Glomerular visceral epithelial cell (primary cell): ENCODE measurements at regions not wholly inside any gene's neighbourhood (a gene's known extent, or its start where the extent isn't known, plus 50 kb on each side); places are given as distances from the start of the nearest gene placed in this dataset.
"Not testable (repeated sequence)": the region's sequence is repeated elsewhere in the genome, so short reads cannot be mapped to it uniquely, and the experiment has no call there.

Experiments used
- DNase-seq: peaks from one replicate; pipeline ENCODE4 v3.0.0-alpha.2; 2016; ENCODE audit errors: extremely low spot score

DNA sequence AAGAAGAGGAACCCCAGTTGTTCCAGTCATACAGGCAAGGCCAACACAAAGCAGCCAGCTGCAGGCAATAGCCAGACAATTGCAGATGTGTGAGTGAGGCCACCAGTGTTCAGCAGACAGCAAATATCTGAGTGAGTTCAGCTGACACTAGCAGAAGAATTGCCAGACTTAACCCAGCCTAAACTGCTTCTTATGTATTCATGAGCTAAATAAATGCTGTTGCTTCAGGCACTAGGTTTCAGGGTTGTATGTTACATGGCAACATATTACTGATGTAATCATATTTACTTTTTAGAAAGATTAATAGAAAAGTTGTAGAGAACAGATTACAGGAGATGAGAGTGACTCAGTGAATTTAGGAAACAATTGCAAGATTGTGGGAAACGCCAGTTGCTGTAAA, 129.8 kb upstream of the CHODL start:
- no peak for DNase-seq

DNA sequence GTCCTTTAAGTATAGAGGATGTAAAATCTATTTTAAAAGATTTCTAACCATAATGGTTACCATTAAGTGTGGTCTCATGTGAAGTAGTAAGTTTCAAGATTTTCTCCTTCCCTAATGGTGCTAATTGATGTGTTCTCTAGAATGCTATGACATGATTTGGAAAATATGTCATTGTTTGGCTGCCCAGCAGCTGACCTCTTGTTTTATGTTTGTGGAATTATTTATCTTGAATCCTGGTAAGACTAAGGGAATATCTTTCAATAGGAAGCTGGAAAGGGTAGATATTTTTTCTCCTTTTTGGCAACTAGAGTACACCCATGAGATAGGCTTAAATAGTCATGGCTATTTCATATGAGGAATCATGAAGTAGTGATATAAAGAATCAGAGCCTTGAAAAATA, 139.8 kb upstream of the CHODL start:
- no peak for DNase-seq

DNA sequence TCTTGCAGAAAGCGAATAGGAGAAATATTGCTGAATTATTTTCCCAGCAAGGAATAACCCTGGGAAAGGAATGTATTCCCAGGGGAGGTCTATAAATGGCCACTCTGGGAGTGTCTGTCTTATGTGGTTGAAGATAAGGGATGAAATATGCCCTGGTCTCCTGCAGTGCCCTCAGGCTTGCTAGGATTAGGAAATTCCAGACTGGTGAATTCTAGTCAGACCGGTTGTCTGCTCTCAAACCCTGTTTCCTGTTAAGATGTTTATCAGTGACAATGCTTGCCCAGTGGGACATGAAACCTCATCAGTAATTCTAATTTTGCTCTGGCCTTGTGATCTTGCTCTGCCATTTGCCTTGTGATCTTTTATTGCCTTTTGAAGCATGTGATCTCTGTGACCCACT, 148.2 kb upstream of the CHODL start:
- DNase-seq, result not testable (repeated sequence)

DNA sequence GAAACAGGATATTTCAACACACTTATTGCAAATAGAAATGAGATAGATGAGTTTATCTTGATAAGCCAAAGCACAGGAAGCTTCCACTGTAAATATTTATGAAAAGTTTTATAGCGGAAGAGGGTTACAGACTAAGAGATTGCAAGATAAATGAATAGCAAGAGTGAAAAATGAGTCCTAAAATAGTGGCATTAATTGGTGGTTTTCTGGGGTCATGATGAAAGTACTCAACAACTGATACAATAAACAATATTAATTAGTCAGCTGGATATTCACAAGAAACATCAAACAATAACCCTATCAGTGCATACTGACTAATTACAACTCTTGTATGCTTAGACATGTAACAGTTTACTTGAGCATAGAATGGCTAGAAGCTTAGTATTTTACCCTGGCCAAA, 154.8 kb upstream of the CHODL start:
- DNase-seq, result no peak

DNA sequence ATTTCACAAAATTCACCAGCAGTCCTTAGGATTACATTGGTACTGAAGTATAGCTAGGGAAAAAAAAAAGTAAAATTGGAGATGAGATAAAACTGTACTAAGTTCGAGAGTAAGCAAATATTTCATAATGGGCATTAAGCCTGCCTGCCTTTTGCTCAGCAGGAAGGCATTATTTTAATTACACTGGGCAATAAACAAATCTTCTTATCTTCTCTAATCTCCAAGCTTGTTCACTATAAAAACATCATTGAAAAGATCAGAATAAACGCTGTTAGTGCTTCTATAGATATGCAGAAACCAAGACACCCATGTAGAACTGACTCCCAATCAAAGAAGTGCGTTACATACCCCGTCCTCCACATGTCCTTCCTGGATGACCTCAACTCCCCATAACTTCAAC, 174.2 kb upstream of the CHODL start:
- DNase-seq, result no peak

DNA sequence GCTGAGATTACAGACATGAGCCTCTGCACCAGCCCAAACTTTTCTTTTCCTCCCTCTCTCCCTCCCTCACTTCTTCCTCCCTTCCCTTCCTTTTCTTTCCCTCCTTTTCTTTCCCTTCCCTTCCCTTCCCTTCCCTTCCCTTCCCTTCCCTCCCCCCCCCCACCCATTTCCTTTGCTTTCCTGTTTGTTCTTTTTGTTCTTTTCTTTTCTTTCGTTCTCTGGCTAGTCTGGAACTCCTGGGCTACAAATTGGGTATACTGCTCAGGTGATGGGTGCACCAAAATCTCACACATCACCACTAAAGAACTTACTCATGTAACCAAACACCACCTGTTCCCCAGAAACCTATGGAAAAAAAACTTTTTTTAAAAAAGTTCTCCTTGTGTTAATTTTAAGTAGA, 174.8 kb upstream of the CHODL start:
- no peak for DNase-seq

DNA sequence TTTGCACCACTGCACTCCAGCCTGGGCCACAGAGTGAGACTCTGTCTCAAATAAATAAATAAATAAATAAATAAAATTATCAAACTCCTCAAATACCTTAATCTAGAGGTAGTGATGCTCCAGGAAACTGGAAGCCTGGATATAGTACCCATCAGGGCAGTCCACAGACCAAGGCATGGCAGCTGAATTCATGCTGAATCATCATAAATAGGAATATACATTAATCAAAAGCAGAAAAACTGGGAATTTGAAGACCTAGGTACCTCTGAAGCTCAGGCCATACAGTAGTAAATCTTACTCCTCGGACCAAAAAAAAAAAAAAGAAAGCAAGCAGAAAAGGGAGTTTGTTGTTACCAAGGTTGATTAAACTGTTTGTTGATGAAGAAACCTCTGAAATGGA, 184.2 kb upstream of the CHODL start:
- DNase-seq, result no peak

DNA sequence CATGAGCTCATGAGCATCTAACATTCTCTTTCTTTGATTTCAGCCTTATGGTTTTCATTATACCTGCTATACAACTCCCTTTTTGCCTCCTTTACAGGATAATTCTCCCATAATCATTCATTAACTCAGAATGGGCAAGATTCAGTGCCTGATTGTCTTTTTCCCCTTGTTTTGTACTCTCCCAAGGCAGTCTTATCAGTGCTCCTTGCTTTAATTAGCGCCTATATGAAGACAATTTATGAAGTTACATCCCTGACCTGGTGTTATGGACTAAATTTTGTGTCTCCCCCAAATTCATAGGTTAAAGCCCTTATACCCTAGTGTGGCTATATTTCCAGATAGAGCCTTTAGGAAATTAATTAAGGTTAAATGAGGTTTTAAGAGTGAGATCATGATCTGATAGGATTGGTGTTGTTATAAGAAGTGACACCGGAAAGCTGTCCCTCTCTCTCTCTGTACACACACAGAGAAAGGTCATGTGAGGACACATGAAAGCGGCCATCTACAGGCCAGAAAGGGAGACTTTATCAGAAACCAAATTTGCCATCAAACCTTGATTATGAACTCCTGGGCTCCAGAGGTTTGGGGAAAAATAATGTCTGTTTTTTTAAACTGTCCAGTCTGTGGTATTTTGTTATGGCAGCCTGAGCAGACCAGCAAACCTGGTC, 185.8 kb upstream of the CHODL start:
- no peak for DNase-seq

DNA sequence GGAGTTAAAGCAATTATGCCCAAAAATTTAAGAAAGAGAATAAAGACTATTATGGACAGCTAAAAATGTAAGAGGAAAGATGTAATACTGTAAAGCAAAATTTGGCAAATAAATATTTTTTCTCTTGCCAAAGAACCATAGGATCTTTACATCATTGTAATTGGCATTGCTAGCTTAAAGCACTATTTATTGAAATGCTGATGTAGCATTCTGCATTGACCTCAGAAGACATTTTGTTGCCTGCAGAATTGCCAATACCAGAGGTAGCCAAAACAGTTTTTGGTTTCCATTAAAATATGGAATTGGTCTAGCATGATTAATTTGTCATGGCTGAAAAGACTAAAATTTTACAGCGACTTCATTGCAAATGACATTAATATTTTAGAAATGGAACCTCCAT, 191.5 kb upstream of the CHODL start:
- no peak for DNase-seq

DNA sequence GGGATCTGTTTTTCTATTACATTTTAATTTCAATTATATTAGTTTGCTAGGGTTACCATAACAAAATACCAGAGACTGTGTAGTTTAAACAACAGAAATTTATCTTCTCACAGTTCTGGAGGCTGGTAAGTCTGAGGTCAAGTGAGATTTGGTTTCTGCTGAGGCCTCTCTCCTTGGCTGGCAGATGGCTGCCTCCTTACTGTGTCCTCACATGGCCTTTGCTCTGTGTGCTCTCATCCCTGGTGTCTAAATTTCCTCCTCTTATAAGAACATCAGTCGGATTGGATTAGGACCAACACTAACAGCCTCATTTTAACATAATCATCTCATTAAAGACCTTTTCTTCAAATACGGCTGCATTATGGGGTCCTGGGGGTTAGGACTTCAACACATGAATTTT, 195.2 kb upstream of the CHODL start:
- DNase-seq, result no peak

DNA sequence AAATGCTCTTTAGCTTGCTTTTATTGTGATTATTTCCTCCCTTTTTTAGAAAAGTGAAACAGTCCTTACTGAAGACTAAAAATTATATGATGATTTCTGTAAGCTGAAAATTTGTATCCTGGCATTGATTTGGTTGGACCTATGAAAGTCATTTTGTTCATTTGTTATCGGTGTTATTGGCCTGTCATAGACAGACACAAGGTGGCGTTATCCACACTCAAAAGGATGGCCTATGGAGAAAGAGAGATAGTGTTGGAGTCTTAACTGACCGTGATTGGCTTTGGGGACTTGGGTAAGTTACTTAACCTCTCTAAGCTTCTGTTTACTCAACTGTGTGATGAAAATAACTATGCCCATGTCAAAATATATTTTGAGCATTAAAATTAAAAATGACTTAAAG, 203.6 kb upstream of the CHODL start:
- no peak for DNase-seq

DNA sequence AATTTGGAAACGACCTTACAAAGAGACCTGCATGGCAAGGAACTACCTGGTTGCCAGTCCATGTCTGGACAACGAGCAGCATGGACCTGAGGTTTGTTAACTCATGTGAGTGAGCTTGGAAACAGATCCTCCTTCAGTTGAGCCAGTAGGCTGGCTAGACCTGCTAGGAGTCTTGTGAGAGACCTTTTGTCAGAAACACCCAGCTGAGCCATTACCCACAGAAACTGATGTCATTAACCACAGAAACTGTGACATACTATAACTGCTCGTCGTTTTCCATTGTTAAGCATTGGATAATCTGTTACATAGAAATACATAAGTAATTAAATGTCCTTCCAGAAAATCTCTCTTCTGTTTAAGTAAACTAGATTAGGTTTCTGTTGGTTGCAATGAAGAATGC, 211.1 kb upstream of the C21orf91 start:
- no peak for DNase-seq

DNA sequence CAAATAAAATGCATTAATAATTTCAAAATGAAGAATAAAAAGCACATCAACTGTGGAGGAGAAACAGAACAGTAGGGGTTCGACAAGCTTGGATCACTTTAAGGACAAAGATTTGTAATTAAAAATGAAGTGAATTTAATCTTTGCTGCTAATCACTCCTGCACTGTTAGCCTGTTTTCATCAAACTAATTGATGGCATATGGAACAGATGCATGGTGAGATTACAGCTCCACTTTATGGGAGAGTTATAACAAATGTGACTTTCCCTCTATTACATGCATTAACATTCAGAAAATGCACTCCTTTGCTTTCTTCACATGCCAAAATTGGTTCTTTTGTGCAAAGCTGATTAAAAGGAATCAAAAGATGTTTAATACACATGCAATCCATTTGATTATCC, 207.2 kb upstream of the C21orf91 start:
- DNase-seq, result no peak

DNA sequence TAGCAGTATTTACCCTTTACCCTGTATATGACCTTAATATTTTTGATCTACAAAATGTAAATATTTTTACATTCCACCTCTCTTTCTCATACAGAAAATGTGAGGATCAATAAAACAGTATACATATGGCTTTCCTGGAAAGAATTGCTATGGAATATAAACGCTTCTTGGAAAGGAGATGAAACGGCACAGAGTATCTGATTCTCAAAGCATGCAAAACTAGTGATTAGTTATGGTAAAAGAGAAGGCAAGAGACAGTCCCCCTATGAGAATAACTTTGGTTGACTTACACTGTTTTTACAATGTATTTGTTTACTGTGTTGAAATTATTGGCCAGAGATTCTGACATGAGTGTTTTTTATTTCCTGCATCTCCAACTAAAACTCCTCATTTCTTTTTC, 204.6 kb upstream of the C21orf91 start:
- DNase-seq, result no peak

DNA sequence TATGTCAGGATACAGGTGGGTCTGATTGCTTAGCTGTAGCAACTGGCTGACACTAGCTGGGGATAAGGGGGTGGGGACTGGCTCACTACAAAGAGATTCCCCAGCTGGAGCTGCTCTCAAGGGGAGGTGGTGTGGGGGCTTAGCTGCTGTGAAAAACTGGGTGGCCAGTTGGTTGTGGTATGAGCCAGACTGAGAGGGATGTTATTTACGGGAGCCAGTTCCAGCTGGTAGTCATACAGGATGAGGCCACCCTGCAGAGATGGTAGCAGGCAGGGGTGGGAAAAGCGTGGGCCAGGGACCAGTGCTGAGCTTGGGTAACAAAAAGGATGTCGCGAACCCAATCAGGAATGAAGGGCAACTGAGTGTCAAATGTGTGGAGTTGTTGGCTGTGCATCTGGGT, 204.0 kb upstream of the C21orf91 start:
- no peak for DNase-seq

DNA sequence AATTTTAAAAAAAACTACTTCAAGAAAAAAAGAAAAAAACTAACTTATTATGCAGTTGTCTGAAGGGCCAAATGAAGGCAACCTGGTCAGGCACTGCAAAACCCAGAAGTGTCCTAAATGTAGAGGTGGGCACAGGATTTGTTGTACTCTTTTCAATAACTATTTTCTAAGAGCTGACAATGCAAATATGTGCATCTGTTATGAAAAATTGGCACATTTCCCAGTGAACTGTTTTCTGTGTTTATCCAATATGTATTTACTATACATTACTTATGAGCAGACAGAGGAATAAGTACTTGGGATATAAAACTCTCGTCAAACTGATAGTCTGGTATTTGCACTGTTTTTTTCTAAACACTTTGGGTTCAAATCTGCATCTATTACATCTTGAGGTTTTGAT, 188.0 kb upstream of the C21orf91 start:
- DNase-seq, result no peak

DNA sequence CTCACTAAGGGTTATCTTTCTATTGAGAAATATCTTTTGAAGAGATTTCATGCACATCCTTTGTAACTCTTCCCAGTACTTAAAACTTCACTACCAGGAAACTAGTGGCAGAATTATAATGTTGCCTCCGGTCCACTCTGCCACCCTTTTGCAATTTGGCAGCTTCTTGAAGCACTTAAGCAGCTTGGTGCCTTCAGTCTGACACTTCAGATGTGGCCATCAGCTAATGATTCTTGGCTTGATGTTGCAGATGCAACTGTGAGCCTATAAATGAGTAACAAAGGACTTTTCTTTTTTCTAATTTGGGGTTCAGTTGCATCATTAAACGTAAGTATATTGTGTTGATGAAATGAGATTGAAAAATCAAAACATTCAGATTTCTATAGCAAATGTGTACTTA, 187.5 kb upstream of the C21orf91 start:
- no peak for DNase-seq

DNA sequence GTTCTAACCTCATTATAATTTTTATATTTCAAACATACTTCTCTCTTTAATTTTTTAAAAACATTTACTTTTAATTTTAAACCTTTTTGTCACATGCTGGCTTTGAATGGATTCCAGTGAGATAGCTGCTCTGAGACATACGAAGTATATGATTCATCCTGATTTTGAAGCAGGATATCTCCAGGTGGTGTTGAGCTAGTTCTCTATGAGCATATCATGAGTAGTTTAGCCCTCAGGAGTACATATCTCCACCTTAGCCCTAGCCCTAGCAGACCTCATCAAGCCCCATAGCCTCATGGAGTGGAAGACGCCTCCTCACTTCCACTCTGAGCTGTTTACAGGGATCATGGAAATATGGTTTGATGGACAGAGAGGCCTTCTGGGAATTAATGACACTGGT, 183.2 kb upstream of the C21orf91 start:
- no peak for DNase-seq

DNA sequence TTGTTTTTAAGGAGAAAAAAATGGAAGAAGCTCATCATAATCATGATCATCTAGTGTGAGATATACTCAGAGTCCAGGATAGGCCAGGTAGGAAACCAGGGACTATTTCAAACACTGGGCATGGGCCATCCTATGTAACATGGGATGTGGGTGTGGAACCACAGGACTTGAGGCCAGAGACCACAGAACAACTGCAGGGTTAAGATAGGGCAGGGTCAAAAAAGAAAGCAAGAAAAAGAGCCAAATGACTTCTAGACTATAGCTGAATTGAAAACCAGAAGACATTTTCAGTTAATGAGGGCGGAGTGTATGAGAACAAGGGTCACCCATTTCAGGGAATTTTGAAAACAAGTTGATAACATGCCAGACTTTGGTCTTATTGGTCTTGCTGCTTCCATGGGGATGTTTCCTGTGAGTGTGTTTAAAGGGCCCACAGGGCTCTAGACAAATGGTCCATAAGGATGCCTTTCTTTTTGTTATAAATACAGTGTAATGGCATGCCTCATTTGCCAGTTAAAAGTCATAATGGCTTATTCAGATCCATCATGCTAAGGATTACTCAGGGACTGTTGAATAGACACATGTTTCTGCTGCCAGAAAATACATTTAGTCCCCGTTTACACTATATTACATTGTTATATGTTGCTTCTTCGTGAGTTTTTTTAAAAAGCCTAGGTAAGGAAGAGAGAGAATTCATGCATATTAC, 182.0 kb upstream of the C21orf91 start:
- no peak for DNase-seq

DNA sequence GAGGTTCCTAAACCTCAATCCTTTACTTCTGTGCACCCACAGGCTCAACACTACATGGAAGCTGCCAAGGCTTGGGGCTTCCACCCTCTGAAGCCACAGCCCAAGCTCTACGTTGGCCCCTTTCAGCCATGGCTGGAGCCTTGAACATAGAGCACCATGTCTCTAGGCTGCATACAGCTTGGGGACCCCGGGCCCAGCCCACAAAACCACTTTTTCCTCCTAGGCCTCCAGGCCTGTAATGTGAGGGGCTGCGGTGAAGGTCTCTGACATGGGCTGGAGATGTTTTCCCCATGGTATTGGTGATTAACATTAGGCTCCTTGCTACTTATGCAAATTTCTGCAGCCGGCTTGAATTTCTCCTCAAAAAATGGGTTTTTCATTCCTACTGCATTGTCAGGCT, 179.4 kb upstream of the C21orf91 start:
- not testable (repeated sequence) for DNase-seq

DNA sequence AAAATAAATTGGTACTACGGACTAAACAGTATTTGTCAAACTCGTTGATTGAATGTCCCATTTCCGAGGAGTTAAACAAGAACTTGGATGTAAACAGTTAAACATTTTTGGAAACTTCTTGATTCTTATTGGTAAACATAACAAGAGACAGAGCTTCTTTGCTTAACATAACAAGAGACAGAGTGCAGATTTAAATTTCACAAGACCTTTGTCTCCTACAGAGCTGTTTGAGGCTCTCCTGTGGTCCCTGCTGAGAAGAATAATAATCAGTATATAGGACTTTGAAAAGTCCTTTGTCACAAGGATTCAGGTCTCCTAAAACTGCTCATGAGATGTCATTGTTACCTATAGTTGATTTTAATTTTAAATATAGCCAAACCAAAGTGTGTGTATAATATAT, 170.6 kb upstream of the C21orf91 start:
- no peak for DNase-seq

DNA sequence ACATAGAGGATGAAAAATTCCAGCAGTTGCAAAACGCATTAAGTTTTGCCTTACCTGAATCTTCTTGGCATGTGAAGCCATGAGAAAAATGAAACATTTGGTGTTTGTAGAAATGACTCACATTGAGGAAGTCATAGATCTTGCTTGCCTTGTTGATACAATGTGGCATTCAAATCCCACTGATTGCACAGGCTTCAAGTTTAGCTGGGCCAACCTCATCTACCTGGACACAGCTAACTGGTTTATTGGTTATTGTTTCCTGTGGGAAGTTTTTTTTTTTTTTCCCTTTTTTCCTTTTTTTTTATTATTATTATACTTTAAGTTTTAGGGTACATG, 168.9 kb upstream of the C21orf91 start:
- no peak for DNase-seq

DNA sequence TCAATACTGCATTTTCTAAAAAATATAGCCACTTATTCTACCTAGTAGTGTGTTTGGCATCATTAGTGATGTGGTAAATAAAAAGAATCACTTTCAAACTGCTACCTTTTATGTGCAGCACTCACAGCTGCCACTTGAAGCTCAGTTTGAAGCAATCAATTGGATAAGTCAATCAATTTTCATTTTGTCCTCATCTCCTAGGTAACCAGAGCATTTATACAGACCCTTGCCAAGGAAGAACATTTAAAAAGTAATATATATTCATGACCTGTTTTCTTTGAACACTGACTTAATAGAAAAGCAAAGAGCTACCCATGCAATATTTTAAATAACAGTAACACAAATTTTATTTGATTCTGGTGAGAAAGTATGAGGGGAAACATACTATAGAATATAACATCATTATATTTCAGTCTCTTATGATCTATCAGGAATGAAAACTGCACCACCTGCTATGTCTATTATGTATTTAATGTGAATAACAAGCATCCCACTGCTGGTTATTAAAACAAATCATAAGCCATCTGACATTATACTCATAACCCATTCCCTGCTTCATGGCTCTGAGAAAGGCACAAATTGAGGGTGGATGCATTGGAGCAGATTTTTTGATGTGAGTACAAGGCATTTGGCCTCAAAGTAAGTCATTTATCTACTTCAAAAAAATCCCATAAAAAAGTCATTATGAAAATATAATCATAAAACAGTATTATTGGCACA, 168.4 kb upstream of the C21orf91 start:
- DNase-seq, result no peak
